Activated T-cell treated with anti-CD3 and anti-CD28 coated beads, Interleukin-2, amount 50 U/mL, for 4 hours (primary cell): ENCODE measurements at regions not wholly inside any gene's neighbourhood (a gene's known extent, or its start where the extent isn't known, plus 50 kb on each side); places are given as distances from the start of the nearest gene placed in this dataset.
"Not testable (repeated sequence)": the region's sequence is repeated elsewhere in the genome, so short reads cannot be mapped to it uniquely, and the experiment has no call there.

Experiments used
- ATAC-seq, 2 donors: fragments of 200-7000 bp; cut with Tn5 transposase; one replicate each; pipeline ENCODE4 v1.10.0; 2021
- DNase-seq: peaks from one replicate; pipeline ENCODE4 v3.0.0-alpha.2; 2020
- H3K27me3 Mint-ChIP-seq: one replicate; pipeline ENCODE4 v1.8.0; 2021; ENCODE audit warnings: low read depth, mixed read lengths
- H3K36me3 Mint-ChIP-seq: one replicate; pipeline ENCODE4 v1.8.0; 2022; ENCODE audit warnings: mixed read lengths; ENCODE audit not compliant: insufficient read depth
- H3K4me1 Mint-ChIP-seq: one replicate; pipeline ENCODE4 v1.8.0; 2021; ENCODE audit warnings: low read depth, mixed read lengths
- H3K4me3 Mint-ChIP-seq: one replicate; pipeline ENCODE4 v1.8.0; 2021; ENCODE audit warnings: mild to moderate bottlenecking, moderate library complexity, mixed read lengths
- H3K9me3 Mint-ChIP-seq: one replicate; pipeline ENCODE4 v1.8.0; 2021; ENCODE audit warnings: mixed read lengths

GRCh38 chr13:83755210-83755609 is 127.1 kb downstream of the SLITRK1 start:
- not testable (repeated sequence) for H3K36me3 Mint-ChIP-seq, H3K4me3 Mint-ChIP-seq, H3K4me1 Mint-ChIP-seq, ATAC-seq, H3K27me3 Mint-ChIP-seq, DNase-seq
- peaks cover 10% of the 10 kb centered on the region for H3K9me3 Mint-ChIP-seq

- H3K4me1 Mint-ChIP-seq: no peaks in the 10 kb centered on the region
- H3K27me3 Mint-ChIP-seq: no peaks in the 10 kb centered on the region
- no peak for DNase-seq
- H3K36me3 Mint-ChIP-seq: no peaks in the 10 kb centered on the region
- no peak overlapping the region for H3K4me3 Mint-ChIP-seq
- H3K9me3 Mint-ChIP-seq: peaks cover 10% of the 10 kb centered on the region
- ATAC-seq: no peak
These were observed 128.2 kb downstream of the SLITRK1 start for GRCh38 chr13:83753912-83754624.

- ATAC-seq (no peak), DNase-seq (no peak)
- Mint-ChIP-seq H3K27me3 (no peaks in the 10 kb centered on the region), H3K36me3 (no peaks in the 10 kb centered on the region), H3K4me1 (no peaks in the 10 kb centered on the region), H3K9me3 (peaks cover 10% of the 10 kb centered on the region), H3K4me3 (no peak overlapping the region)
These were observed 130.1 kb downstream of the SLITRK1 start for GRCh38 chr13:83752141-83752540.

- Mint-ChIP-seq H3K4me3 (no peak overlapping the region), H3K36me3 (no peaks in the 10 kb centered on the region), H3K4me1 (no peaks in the 10 kb centered on the region), H3K27me3 (no peaks in the 10 kb centered on the region), H3K9me3 (no peaks in the 10 kb centered on the region)
- DNase-seq (no peak), ATAC-seq (no peak)
These were observed 141.7 kb downstream of the SLITRK1 start for GRCh38 chr13:83740622-83741021.

- ATAC-seq (no peak), DNase-seq (no peak)
- Mint-ChIP-seq H3K4me3 (no peak overlapping the region), H3K27me3 (no peaks in the 10 kb centered on the region), H3K9me3 (no peaks in the 10 kb centered on the region), H3K36me3 (no peaks in the 10 kb centered on the region), H3K4me1 (no peaks in the 10 kb centered on the region)
These were observed 143.9 kb downstream of the SLITRK1 start for GRCh38 chr13:83738407-83738806.

- H3K27me3 Mint-ChIP-seq: no peaks in the 10 kb centered on the region
- H3K4me3 Mint-ChIP-seq: no peak overlapping the region
- H3K9me3 Mint-ChIP-seq: no peaks in the 10 kb centered on the region
- no peaks in the 10 kb centered on the region for H3K4me1 Mint-ChIP-seq
- ATAC-seq: no peak
- no peak for DNase-seq
- no peaks in the 10 kb centered on the region for H3K36me3 Mint-ChIP-seq
These were observed 149.0 kb downstream of the SLITRK1 start for GRCh38 chr13:83733293-83733692.

GRCh38 chr13:83732755-83733154 is 149.5 kb downstream of the SLITRK1 start:
- Mint-ChIP-seq H3K4me3 (no peak overlapping the region), H3K36me3 (no peaks in the 10 kb centered on the region), H3K4me1 (no peaks in the 10 kb centered on the region), H3K27me3 (no peaks in the 10 kb centered on the region), H3K9me3 (no peaks in the 10 kb centered on the region)
- ATAC-seq (no peak), DNase-seq (no peak)

GRCh38 chr13:83731113-83731512 is 151.2 kb downstream of the SLITRK1 start:
- Mint-ChIP-seq H3K36me3 (no peaks in the 10 kb centered on the region), H3K9me3 (no peaks in the 10 kb centered on the region), H3K27me3 (no peaks in the 10 kb centered on the region), H3K4me1 (no peaks in the 10 kb centered on the region), H3K4me3 (no peak overlapping the region)
- DNase-seq (no peak), ATAC-seq (no peak)

GRCh38 chr13:83730674-83731073 is 151.6 kb downstream of the SLITRK1 start:
- no peaks in the 10 kb centered on the region for H3K27me3 Mint-ChIP-seq
- DNase-seq: no peak

GRCh38 chr13:83722443-83722842 is 159.8 kb downstream of the SLITRK1 start:
- Mint-ChIP-seq H3K9me3 (peaks cover 6% of the 10 kb centered on the region), H3K27me3 (no peaks in the 10 kb centered on the region), H3K4me1 (no peaks in the 10 kb centered on the region), H3K4me3 (no peak overlapping the region), H3K36me3 (no peaks in the 10 kb centered on the region)
- DNase-seq: no peak
- ATAC-seq: no peak

More at GRCh38 chr13:83730674-83731073, 151.6 kb downstream of the SLITRK1 start:
- no peak overlapping the region for H3K4me3 Mint-ChIP-seq
- H3K9me3 Mint-ChIP-seq: no peaks in the 10 kb centered on the region
- no peak for ATAC-seq
- H3K36me3 Mint-ChIP-seq: no peaks in the 10 kb centered on the region
- H3K4me1 Mint-ChIP-seq: no peaks in the 10 kb centered on the region

GRCh38 chr13:83716121-83716520 is 166.2 kb downstream of the SLITRK1 start:
- H3K36me3 Mint-ChIP-seq: no peaks in the 10 kb centered on the region
- ATAC-seq: no peak

GRCh38 chr13:83714236-83714635 is 168.0 kb downstream of the SLITRK1 start:
- no peaks in the 10 kb centered on the region for H3K4me1 Mint-ChIP-seq
- DNase-seq (no peak), ATAC-seq (no peak)
- H3K27me3 Mint-ChIP-seq: no peaks in the 10 kb centered on the region
- H3K36me3 Mint-ChIP-seq: no peaks in the 10 kb centered on the region
- H3K4me3 Mint-ChIP-seq: no peak overlapping the region
- H3K9me3 Mint-ChIP-seq: peaks cover 6% of the 10 kb centered on the region

More at GRCh38 chr13:83716121-83716520, 166.2 kb downstream of the SLITRK1 start:
- no peak for DNase-seq
- Mint-ChIP-seq H3K27me3 (no peaks in the 10 kb centered on the region), H3K4me3 (no peak overlapping the region), H3K9me3 (peaks cover 6% of the 10 kb centered on the region), H3K4me1 (no peaks in the 10 kb centered on the region)

- ATAC-seq: no peak
- no peaks in the 10 kb centered on the region for H3K27me3 Mint-ChIP-seq
- no peak overlapping the region for H3K4me3 Mint-ChIP-seq
- H3K4me1 Mint-ChIP-seq: no peaks in the 10 kb centered on the region
- no peak for DNase-seq
- H3K36me3 Mint-ChIP-seq: no peaks in the 10 kb centered on the region
- peaks cover 9% of the 10 kb centered on the region for H3K9me3 Mint-ChIP-seq
These were observed 172.2 kb downstream of the SLITRK1 start for GRCh38 chr13:83710133-83710515.

GRCh38 chr13:83709426-83710132 is 172.7 kb downstream of the SLITRK1 start:
- Mint-ChIP-seq H3K9me3 (peaks cover 9% of the 10 kb centered on the region), H3K4me3 (no peak overlapping the region), H3K4me1 (no peaks in the 10 kb centered on the region), H3K36me3 (no peaks in the 10 kb centered on the region), H3K27me3 (no peaks in the 10 kb centered on the region)
- DNase-seq (no peak), ATAC-seq (no peak)

- H3K27me3 Mint-ChIP-seq: no peaks in the 10 kb centered on the region
These were observed 180.3 kb downstream of the SLITRK1 start for GRCh38 chr13:83702021-83702420.

More at GRCh38 chr13:83702021-83702420, 180.3 kb downstream of the SLITRK1 start:
- Mint-ChIP-seq H3K4me1 (no peaks in the 10 kb centered on the region), H3K36me3 (no peaks in the 10 kb centered on the region), H3K9me3 (peaks cover 2% of the 10 kb centered on the region), H3K4me3 (no peak overlapping the region)
- ATAC-seq (no peak), DNase-seq (no peak)
